Gastroesophageal sphincter (tissue), 4 donors: ENCODE measurements at regions not wholly inside any gene's neighbourhood (a gene's known extent, or its start where the extent isn't known, plus 50 kb on each side); places are given as distances from the start of the nearest gene placed in this dataset.

Experiments
- ATAC-seq: fragments of 150-250 bp; one replicate; pipeline ENCODE4 v1.9.1; 2016; ENCODE audit warnings: mild to moderate bottlenecking, moderate library complexity
- H3K27ac ChIP-seq, 4 donors: fragments of 200-600 bp; sonication (generic) in 3 of 4; 1 replicate in 3 of 4; 2 replicates in 1 of 4; pipeline ENCODE4 v1.5.1; 2016 to 2019
- H3K27me3 ChIP-seq: fragments of 200-600 bp; sonication (generic); one replicate; pipeline ENCODE4 v1.5.1; 2019
- H3K36me3 ChIP-seq, 2 donors: fragments of 200-600 bp; sonication (generic); one replicate each; pipeline ENCODE4 v1.5.1; 2019; ENCODE audit warnings: control low read depth in 1 of 2
- H3K4me1 ChIP-seq, 3 donors: fragments of 200-600 bp; sonication (generic); 1 replicate in 2 of 3; 2 replicates in 1 of 3; pipeline ENCODE4 v1.5.1; 2016 to 2019; ENCODE audit warnings: control low read depth in 2 of 3
- H3K4me3 ChIP-seq, 2 donors: fragments of 200-600 bp; sonication (generic); one replicate each; pipeline ENCODE4 v1.5.1; 2019; ENCODE audit warnings: mild to moderate bottlenecking in 1 of 2, moderate library complexity in 1 of 2
- H3K9me3 ChIP-seq, 3 donors: fragments of 200-600 bp; sonication (generic); one replicate each; pipeline ENCODE4 v1.5.1; 2017 to 2019; ENCODE audit warnings: control low read depth in 2 of 3
- EP300 ChIP-seq: sonication (generic); formaldehyde crosslinking; IDR thresholded peaks from one replicate; pipeline ENCODE4 v1.6.1; 2017; ENCODE audit warnings: antibody characterized with exemption, mild to moderate bottlenecking
- POLR2A ChIP-seq, 2 donors: fragments of 450-650 bp; IDR thresholded peaks; one replicate each; pipeline ENCODE4 v1.6.1; 2017; ENCODE audit warnings: antibody characterized with exemption in 2 of 2, mild to moderate bottlenecking in 2 of 2, moderate library complexity in 1 of 2
- POLR2AphosphoS5 ChIP-seq: sonication (generic); formaldehyde crosslinking; IDR thresholded peaks from one replicate; pipeline ENCODE4 v1.6.1; 2017; ENCODE audit warnings: antibody characterized with exemption
- WGBS, 2 donors: methylation state at CpG; one replicate each; pipeline ENCODE4 v1.1.5; 2018; ENCODE audit warnings: low coverage in 1 of 2; 5-methylcytosine and 5-hydroxymethylcytosine counted together
- TF ChIP-seq, protein P1 (sequence below), 4 experiments: fragments of 200-600 bp in 2 of 4; fragments of 450-650 bp in 2 of 4; sonication (generic) in 1 of 4; IDR thresholded peaks; one replicate each; pipeline ENCODE4 v1.5.1; 2017 to 2019; ENCODE audit warnings: antibody characterized with exemption in 4 of 4, mild to moderate bottlenecking in 2 of 4, moderate library complexity in 2 of 4

DNA sequence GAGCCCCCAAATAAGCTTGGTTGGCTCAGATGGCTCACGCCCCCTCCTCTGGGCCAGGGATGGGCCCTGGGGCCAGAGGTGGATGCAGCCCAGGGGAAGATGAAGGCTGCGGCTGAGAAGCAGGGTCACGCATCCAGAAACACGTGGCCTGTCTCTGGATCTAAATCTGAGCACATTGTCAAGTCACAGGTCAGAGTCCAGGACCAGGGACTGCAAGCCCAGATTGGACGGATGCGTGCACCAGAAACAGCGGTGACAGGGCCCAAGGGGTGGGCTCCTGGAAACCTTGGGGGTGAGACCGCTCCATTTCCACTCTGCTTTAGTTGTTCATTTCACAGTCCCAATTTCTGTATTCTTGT, 226.2 kb downstream of the ACKR3 start:
- Histone ChIP-seq H3K4me1 (no peaks in the 10 kb centered on the region), H3K9me3 (no peaks in the 10 kb centered on the region), H3K4me3 (no peak overlapping the region), H3K27me3 (no peaks in the 10 kb centered on the region), H3K36me3 (no peaks in the 10 kb centered on the region), H3K27ac (no peak overlapping the region)
- WGBS, 2 donors, result 97 to 100% methylated on average over 5 to 7 of the region's 8 CpGs
- TF ChIP-seq, protein P1, sequence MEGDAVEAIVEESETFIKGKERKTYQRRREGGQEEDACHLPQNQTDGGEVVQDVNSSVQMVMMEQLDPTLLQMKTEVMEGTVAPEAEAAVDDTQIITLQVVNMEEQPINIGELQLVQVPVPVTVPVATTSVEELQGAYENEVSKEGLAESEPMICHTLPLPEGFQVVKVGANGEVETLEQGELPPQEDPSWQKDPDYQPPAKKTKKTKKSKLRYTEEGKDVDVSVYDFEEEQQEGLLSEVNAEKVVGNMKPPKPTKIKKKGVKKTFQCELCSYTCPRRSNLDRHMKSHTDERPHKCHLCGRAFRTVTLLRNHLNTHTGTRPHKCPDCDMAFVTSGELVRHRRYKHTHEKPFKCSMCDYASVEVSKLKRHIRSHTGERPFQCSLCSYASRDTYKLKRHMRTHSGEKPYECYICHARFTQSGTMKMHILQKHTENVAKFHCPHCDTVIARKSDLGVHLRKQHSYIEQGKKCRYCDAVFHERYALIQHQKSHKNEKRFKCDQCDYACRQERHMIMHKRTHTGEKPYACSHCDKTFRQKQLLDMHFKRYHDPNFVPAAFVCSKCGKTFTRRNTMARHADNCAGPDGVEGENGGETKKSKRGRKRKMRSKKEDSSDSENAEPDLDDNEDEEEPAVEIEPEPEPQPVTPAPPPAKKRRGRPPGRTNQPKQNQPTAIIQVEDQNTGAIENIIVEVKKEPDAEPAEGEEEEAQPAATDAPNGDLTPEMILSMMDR (IDR thresholded peaks at IDR 0.05), result no peak
- TF ChIP-seq POLR2AphosphoS5 (no peak), EP300 (no peak), POLR2A (IDR thresholded peaks at IDR 0.05) (no peak)
- no peak for ATAC-seq

DNA sequence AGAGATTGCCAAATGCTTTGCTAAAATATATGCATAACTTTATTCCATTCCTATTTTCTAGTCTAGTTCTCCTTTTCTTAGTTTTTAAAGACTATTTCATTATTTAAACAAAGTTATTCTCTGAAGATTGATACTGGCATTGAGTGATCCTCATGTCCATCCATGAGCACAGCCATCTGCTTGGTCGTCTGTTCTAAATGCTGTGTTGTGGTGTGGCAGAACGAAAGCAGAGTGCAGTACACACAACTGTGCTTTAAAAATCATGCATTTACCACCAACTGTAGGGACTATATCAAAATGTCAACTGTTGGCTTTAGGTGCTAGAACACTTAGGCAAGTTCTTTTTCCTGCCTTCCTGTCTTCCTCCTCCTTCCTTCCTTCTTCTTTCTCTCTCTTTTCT, 226.6 kb downstream of the ACKR3 start:
- no peak overlapping the region for H3K27ac ChIP-seq
- H3K9me3 ChIP-seq, result no peaks in the 10 kb centered on the region
- H3K36me3 ChIP-seq, result no peaks in the 10 kb centered on the region
- H3K27me3 ChIP-seq, result no peaks in the 10 kb centered on the region
- no peak overlapping the region for H3K4me3 ChIP-seq
- 72 to 85% methylated on average over 2 of the region's 2 CpGs for WGBS, 2 donors
- no peak for ATAC-seq
- TF ChIP-seq, protein P1 (IDR thresholded peaks at IDR 0.05), result no peak
- TF ChIP-seq POLR2A (IDR thresholded peaks at IDR 0.05), result no peak
- no peak for TF ChIP-seq EP300
- TF ChIP-seq POLR2AphosphoS5, result no peak
- H3K4me1 ChIP-seq, result no peaks in the 10 kb centered on the region

DNA sequence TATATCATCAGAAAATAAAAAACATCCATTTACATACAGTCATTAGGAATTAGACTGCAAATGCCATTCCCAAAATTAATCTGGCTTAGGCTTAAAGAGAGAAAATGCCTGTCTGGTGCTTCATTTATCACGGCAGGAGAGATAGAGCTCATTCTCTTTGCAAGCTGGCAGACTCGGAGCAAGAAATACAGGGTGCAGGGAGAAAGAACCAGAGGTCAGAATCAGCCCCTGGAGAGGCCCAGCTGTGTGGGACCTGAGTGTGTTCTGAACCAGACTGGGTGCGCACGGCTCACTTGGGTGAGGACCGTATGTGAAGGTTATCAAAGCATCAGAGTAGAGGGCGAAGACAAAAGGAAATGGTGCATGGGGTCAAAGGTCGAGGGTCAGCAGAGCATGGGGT, 227.8 kb downstream of the ACKR3 start:
- ATAC-seq, result no peak
- 54 to 70% methylated on average over 3 to 7 of the region's 7 CpGs for WGBS, 2 donors
- no peak for TF ChIP-seq POLR2A (IDR thresholded peaks at IDR 0.05)
- TF ChIP-seq POLR2AphosphoS5, result no peak
- TF ChIP-seq, protein P1 (IDR thresholded peaks at IDR 0.05), result no peak
- no peak for TF ChIP-seq EP300
- Histone ChIP-seq H3K9me3 (no peaks in the 10 kb centered on the region), H3K4me1 (no peaks in the 10 kb centered on the region), H3K27ac (no peak overlapping the region), H3K27me3 (no peaks in the 10 kb centered on the region), H3K36me3 (no peaks in the 10 kb centered on the region), H3K4me3 (no peak overlapping the region)

DNA sequence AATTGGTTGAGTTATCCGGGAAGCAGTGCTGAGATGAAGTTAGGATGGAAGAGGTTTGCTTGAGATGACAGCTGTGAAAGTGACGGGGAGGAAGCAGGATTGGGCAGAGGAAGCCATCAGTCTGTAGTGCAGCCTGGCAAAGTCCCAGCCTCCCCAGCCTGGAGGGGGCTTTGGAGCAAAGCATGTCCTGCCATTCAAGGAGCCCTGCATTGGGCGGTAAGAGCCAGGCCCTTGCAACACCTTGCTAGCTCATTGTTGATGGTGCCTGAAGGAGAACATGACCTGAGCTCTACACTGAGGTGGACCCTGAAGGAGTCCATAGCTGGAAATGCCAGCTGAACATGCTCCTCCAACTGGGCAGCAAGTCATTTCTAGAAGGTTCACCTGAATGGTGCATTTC, 228.9 kb downstream of the ACKR3 start:
- 94 to 100% methylated on average over 2 of the region's 3 CpGs for WGBS, 2 donors
- Histone ChIP-seq H3K27me3 (no peaks in the 10 kb centered on the region), H3K9me3 (no peaks in the 10 kb centered on the region), H3K4me1 (no peaks in the 10 kb centered on the region), H3K27ac (no peak overlapping the region), H3K4me3 (no peak overlapping the region), H3K36me3 (no peaks in the 10 kb centered on the region)
- no peak for TF ChIP-seq EP300
- TF ChIP-seq POLR2A (IDR thresholded peaks at IDR 0.05), result no peak
- no peak for TF ChIP-seq POLR2AphosphoS5
- TF ChIP-seq, protein P1 (IDR thresholded peaks at IDR 0.05), result no peak
- no peak for ATAC-seq

DNA sequence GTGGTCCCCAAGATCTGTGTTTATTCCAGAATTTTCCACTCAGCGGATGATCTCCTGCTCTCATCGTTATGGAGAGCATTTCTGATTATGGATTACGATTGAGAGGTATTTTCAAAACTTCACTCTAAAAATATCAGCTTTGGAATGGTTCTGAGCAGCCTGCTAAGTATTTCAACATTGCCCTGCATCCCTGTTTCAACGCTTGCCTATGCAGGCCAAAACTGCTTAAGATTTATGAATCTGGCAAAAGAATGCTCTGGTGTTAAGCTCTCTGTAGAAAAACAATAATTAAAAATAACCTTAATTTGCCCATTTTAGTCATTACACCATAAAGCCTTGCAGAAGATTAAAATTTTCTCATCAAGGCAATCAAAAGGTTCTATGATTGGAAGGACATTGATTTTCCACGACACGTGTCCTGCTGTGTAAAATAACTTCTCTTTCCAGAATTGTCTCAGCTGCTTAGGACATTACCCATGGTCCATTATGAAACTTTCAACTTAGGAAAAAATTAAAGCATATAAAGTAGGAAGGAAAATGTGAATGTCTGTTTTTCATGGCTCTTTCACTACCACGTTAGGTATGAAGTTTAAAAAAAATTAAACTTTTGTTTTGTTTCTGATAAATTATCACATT, 229.9 kb downstream of the ACKR3 start:
- H3K27me3 ChIP-seq, result no peaks in the 10 kb centered on the region
- 69 to 75% methylated on average over 5 to 7 of the region's 7 CpGs for WGBS, 2 donors
- H3K36me3 ChIP-seq, result no peaks in the 10 kb centered on the region
- no peak for TF ChIP-seq POLR2AphosphoS5
- TF ChIP-seq, protein P1 (IDR thresholded peaks at IDR 0.05), result no peak
- no peak for TF ChIP-seq POLR2A (IDR thresholded peaks at IDR 0.05)
- TF ChIP-seq EP300, result no peak
- no peaks in the 10 kb centered on the region for H3K9me3 ChIP-seq
- no peak overlapping the region for H3K27ac ChIP-seq
- H3K4me3 ChIP-seq, result no peak overlapping the region
- ATAC-seq, result no peak
- no peaks in the 10 kb centered on the region for H3K4me1 ChIP-seq
